ENCODE measurements at regions not wholly inside any gene's neighbourhood (a gene's known extent, or its start where the extent isn't known, plus 50 kb on each side); places are given as distances from the start of the nearest gene placed in this dataset.

GRCh38 chr13:62997696-62998095, 1582.0 kb upstream of the PCDH20 start:
- DNase-seq (ENCODE audit: low spot score) = no peak

DNA sequence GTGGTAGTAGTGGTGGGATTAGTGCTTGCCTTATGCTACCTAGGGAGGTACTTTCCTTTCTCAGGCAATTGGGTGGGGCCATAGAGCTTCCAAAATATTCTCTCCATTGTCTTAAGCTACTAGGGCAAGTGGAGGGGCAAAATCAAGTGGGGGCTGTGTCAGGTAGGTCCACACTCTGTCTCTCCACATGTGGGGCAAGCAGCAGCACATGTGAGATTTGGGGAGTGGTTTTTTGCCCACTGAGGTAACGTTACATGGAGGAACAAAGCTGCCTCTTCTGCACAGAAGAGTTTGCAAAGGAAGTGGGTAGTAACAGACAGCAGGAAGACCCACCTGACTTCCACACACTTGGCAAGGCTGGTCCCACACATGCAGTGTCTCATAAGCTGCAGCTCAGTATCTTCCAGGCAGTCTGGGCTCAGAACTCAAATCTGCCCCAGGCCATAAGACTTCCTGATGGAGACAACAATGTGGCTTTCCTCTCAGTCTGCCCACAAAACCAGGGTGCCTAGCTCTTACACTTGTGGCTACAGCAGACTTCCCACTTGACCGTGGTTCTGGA, 1581.5 kb upstream of the PCDH20 start:
- no peak for DNase-seq (ENCODE audit: low spot score)

- no peak for DNase-seq (ENCODE audit: low spot score)
Observed at GRCh38 chr13:62973804-62974203, 1558.2 kb upstream of the PCDH20 start.

DNA sequence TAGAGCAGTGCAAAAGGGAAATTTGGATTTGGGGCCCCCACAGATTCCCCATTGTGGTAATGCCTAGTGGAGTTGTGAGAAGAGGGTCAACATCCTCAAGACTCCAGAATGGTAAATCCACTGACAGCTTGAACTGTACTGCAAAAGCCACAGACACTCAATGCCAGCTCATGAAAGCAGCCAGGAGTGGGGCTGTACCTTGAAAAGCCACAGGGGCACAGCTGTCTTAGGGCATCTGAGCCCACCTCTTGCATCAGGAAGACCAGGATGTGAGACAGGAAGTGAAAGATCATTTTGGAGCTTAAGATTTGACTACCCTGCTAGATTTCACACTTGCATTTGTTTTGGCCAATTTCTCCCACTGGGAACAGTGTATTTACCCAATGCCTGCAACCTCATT, 1548.9 kb upstream of the PCDH20 start:
- no peak for DNase-seq (ENCODE audit: low spot score)

DNA sequence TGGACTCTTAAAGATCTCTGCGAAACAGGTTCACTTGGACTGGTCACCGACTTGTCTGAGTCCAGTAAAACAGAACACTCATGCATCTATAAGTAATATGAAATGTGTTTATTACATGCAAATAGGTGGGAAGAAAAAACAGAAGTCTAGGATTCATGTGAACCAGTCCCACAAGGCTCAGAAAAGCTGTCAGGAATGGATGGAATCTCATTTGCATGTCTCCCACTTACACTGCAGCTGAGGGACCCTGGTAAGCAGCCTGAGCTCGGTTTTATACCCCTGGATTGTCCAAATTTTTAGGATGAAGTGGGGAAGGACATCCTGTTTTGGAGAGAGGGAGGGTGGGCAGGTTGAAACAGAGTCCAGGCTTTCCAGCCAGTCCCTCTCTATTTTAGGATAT, 1545.1 kb upstream of the PCDH20 start:
- no peak for DNase-seq (ENCODE audit: low spot score)

GRCh38 chr13:62933809-62934208, 1518.2 kb upstream of the PCDH20 start:
- no peak for DNase-seq (ENCODE audit: low spot score)

DNA sequence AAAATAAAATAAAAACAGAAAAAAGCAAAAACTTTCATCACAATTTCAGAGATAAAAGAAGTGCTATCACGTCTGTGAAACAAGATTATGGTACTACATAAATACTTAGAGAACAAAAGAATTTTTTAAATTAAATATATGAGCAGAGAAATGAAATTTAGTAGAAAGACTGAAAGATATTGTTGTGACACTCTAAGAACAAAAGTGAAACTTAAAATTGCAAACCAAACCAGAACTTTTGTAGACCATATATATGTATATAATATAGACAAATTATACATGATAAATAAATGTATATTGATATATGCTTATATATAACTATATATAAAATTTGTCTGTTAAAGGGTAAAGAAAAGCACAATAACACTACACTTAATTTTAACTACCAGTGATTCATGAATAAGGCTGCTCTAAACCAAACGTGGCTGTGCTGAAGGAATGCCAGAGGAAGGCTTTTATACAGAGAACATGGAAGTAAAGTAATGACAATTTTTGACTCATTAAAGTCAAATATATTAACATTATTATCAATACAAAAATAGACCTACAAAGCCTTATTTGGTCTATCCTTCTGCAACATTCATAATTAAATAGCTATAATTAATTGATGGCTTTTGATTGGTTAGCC, 1516.7 kb upstream of the PCDH20 start:
- no peak for DNase-seq (ENCODE audit: low spot score)

DNA sequence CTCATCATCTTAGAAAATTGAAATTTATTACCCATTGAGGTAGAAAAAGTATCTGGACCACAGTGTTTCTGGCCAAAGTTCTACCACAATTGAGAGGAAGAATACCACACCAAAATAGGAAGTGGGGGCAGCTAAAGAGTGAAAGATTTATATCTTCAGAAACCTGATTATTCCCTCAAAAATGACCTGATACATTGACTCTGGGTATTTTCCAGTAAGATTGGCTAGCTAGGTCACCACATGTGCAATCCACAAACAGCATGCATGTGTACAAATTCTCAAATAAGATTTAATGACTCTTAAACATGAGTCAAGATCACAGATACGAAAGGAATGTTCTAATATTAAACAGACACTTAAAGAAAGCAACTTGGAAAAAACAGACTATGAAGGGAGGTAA, 1516.2 kb upstream of the PCDH20 start:
- no peak for DNase-seq (ENCODE audit: low spot score)

GRCh38 chr13:62924395-62924794, 1508.7 kb upstream of the PCDH20 start:
- DNase-seq (ENCODE audit: low spot score) = no peak

DNA sequence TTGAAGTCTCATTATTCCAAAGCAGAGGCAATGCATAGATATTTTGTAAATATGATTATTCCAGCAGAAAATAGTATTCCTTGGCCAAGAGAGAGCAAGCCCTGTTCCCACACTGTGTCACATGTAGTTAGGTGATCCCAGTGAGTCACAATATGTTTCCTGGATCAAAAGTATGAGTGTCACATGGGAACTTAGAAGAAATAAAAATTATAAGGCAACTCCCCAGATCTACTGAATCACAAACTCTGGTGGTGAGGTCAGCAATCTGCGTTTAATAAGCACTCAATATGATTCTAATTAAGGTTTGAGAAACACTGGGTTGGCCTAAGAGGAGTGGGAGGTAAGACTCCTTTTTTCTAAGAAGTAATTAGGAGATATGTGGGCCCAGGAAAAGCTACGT, 1504.5 kb upstream of the PCDH20 start:
- DNase-seq (ENCODE audit: low spot score) = no peak

GRCh38 chr13:62919491-62919890, 1503.8 kb upstream of the PCDH20 start:
- DNase-seq (ENCODE audit: low spot score) = no peak

- no peak for DNase-seq (ENCODE audit: low spot score)
Observed at GRCh38 chr13:62910541-62911060, 1495.0 kb upstream of the PCDH20 start.

GRCh38 chr13:62908321-62908720, 1492.7 kb upstream of the PCDH20 start:
- DNase-seq (ENCODE audit: low spot score) = no peak

GRCh38 chr13:62906896-62907295, 1491.2 kb upstream of the PCDH20 start:
- DNase-seq (ENCODE audit: low spot score) = no peak

DNA sequence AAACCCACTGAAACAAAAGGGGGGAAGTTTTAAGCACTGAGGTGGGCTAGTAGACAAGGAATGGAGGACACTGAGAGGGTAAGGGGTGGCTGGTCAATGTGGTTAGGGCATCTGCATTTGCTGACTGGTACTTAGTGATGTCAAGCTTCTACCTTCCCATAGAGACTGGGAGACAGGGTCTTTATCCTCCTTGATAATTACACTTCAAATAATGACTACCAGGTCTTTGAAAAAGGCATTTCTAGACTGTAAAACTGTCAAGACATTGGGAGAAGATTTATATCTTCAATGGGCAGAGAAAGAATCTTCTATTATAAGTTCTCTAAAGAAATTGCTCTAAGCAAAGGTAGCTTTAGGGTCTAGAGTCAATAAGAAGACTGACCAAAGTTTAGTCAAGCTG, 1490.8 kb upstream of the PCDH20 start:
- DNase-seq (ENCODE audit: low spot score) = no peak

DNA sequence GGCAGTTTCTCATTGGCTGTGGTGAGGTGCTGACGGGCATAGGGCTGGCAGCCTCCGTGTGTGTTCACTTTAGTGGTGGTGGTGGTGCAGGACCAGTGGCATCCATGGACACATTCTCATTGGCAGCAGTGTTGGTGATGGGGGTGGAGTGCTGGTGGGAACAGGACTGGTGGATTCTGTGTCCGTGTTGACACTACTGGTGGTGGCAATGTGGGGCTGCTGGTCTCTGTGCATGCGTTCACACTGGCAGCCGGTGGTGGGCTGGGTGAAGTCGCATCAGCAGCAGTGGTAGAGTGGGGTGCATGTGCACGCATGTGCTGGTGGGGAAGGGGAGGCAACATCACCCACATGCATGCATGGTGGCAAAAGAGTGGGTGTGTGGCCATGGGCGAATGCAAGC, 1471.4 kb upstream of the PCDH20 start:
- no peak for DNase-seq (ENCODE audit: low spot score)

GRCh38 chr13:62879071-62879470, 1463.4 kb upstream of the PCDH20 start:
- DNase-seq (ENCODE audit: low spot score) = no peak

DNA sequence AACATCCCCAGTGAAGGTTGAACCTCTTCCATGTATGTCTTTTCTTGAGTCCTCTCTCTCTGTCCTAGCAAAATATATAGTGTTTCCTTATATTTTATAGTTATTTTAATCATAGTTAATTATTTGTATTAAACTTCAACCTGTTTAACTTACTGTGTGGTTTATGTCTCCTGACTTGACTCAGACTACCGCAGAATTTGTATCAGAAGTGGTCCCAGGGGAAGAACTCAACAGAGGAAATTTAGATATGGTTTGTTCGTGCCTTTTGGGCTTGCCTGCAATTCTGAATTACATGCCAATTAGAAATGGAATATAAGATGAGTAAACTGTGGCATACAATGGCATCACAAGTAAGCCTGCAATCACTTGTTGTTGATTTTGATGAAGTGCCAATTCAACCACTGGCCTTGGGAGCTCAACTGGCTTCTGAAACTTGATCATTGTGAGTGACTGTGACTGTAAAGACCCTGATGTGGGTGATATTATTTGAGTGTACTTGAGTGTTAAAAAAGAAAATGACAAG, 1459.5 kb upstream of the PCDH20 start:
- DNase-seq (ENCODE audit: low spot score) = no peak

DNA sequence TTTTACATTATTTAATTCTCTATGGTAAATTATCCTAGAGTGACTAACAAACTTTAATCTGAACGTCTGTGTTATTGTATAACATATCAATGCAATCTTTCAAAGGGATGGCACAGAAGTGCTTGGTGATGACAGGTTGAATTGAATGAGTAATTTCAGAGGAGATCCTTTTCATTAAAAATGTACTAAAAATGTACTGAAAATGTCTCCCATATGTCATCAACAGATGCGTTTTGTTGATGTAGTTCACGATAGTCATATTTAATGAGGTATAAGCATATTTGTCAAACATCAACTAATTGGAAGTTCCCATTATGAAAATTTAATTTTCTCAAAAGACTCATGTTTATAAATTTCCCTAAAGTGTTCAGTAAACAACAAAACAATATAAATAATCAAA, 1434.7 kb upstream of the PCDH20 start:
- no peak for DNase-seq (ENCODE audit: low spot score)

GRCh38 chr13:62847520-62847919, 1431.9 kb upstream of the PCDH20 start:
- DNase-seq (ENCODE audit: low spot score) = no peak

GRCh38 chr13:62846302-62846701, 1430.7 kb upstream of the PCDH20 start:
- DNase-seq (ENCODE audit: low spot score) = no peak

GRCh38 chr13:62839338-62839737, 1423.7 kb upstream of the PCDH20 start:
- no peak for DNase-seq (ENCODE audit: low spot score)

- no peak for DNase-seq (ENCODE audit: low spot score)
Observed at GRCh38 chr13:62838929-62839328, 1423.3 kb upstream of the PCDH20 start.

GRCh38 chr13:62837895-62838294, 1422.2 kb upstream of the PCDH20 start:
- no peak for DNase-seq (ENCODE audit: low spot score)
